GM23338 (cell line): ENCODE measurements at regions not wholly inside any gene's neighbourhood (a gene's known extent, or its start where the extent isn't known, plus 50 kb on each side); places are given as distances from the start of the nearest gene placed in this dataset.

ENCODE experiments used
- CREB1 ChIP-seq: fragments of 250-450 bp; sonication (Bioruptor Pico); IDR thresholded peaks from 2 replicates; pipeline ENCODE4 v1.5.0; 2020; ENCODE audit warnings: low read depth, mild to moderate bottlenecking, moderate library complexity
- EZH2 ChIP-seq: fragments of 200-600 bp; sonication (generic); IDR thresholded peaks from one replicate; pipeline ENCODE4 v1.8.0; 2017; ENCODE audit warnings: antibody characterized with exemption, mild to moderate bottlenecking, low read depth; ENCODE audit not compliant: unreplicated experiment
- EZH2phosphoT487 ChIP-seq: fragments of 200-600 bp; sonication (generic); IDR thresholded peaks from one replicate; pipeline ENCODE4 v1.8.1; 2018; ENCODE audit warnings: antibody characterized with exemption; ENCODE audit not compliant: unreplicated experiment
- JUNB ChIP-seq: IDR thresholded peaks from one replicate; pipeline ENCODE4 v1.6.1; 2016; ENCODE audit warnings: antibody characterized with exemption; ENCODE audit not compliant: unreplicated experiment
- POLR2AphosphoS5 ChIP-seq: IDR thresholded peaks from 2 replicates; pipeline ENCODE4 v1.6.1; 2016; ENCODE audit warnings: antibody characterized with exemption, low read depth
- STAT1 ChIP-seq: IDR thresholded peaks from one replicate; pipeline ENCODE4 v1.6.1; 2016; ENCODE audit warnings: antibody characterized with exemption; ENCODE audit not compliant: unreplicated experiment
- TF ChIP-seq, protein P1 (sequence below), 2 experiments: fragments of 200-600 bp in 1 of 2; sonication (generic) in 1 of 2; conservative IDR thresholded peaks; 2 replicates each; pipeline versions ENCODE4 v1.5.1 to v1.6.1; 2016 to 2017; ENCODE audit warnings: antibody characterized with exemption in 2 of 2, low read depth in 2 of 2, mild to moderate bottlenecking in 2 of 2, moderate library complexity in 1 of 2
- TF ChIP-seq, protein P2 (sequence below): IDR thresholded peaks from one replicate; pipeline ENCODE4 v1.6.1; 2018; ENCODE audit warnings: antibody characterized with exemption; ENCODE audit not compliant: unreplicated experiment
- TF ChIP-seq, protein P3 (sequence below): IDR thresholded peaks from 2 replicates; pipeline ENCODE4 v1.6.1; 2016; ENCODE audit warnings: antibody characterized with exemption
- TF ChIP-seq, protein P4 (sequence below): fragments of 250-450 bp; sonication (Bioruptor Pico); IDR thresholded peaks from 2 replicates; pipeline ENCODE4 v1.5.0; 2020; ENCODE audit warnings: mild to moderate bottlenecking, moderate library complexity

DNA sequence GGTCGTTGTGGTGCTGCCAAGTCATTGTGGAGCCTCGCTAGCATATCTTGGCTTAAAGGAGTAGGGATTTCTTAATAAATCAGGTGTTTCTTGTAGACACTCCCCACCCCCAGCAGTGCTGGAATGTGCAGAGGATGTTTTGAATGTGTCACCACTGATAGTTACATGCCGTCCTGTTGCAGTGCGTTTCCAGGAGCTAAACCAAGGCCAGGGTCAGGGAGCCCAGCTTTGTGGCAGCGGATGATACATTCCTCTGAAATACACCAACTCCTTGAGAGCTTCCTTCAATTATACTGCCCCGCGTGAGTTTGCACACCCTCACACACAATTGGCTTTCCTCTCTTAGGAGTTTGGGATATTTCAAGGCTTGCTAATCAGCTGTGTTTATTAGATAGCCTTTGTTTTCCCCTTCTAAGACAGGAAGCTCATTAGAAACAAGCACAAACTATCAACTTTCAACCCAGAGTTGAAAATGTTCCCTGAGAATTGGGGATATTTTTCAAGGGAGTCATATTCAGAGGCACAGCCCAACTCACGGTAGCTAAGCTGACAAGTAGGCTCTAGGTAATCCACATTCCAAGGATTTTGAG lies 154.9 kb downstream of the C12orf75 start:
- TF ChIP-seq, protein P1, sequence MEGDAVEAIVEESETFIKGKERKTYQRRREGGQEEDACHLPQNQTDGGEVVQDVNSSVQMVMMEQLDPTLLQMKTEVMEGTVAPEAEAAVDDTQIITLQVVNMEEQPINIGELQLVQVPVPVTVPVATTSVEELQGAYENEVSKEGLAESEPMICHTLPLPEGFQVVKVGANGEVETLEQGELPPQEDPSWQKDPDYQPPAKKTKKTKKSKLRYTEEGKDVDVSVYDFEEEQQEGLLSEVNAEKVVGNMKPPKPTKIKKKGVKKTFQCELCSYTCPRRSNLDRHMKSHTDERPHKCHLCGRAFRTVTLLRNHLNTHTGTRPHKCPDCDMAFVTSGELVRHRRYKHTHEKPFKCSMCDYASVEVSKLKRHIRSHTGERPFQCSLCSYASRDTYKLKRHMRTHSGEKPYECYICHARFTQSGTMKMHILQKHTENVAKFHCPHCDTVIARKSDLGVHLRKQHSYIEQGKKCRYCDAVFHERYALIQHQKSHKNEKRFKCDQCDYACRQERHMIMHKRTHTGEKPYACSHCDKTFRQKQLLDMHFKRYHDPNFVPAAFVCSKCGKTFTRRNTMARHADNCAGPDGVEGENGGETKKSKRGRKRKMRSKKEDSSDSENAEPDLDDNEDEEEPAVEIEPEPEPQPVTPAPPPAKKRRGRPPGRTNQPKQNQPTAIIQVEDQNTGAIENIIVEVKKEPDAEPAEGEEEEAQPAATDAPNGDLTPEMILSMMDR (conservative IDR thresholded peaks at IDR 0.05; ENCODE audit: low read depth in 2 of 2): no peak
- TF ChIP-seq POLR2AphosphoS5 (no peak), JUNB (no peak), EZH2phosphoT487 (no peak), CREB1 (CRISPR knock-in tag) (no peak), EZH2 (no peak), STAT1 (no peak)
- TF ChIP-seq, protein P2, sequence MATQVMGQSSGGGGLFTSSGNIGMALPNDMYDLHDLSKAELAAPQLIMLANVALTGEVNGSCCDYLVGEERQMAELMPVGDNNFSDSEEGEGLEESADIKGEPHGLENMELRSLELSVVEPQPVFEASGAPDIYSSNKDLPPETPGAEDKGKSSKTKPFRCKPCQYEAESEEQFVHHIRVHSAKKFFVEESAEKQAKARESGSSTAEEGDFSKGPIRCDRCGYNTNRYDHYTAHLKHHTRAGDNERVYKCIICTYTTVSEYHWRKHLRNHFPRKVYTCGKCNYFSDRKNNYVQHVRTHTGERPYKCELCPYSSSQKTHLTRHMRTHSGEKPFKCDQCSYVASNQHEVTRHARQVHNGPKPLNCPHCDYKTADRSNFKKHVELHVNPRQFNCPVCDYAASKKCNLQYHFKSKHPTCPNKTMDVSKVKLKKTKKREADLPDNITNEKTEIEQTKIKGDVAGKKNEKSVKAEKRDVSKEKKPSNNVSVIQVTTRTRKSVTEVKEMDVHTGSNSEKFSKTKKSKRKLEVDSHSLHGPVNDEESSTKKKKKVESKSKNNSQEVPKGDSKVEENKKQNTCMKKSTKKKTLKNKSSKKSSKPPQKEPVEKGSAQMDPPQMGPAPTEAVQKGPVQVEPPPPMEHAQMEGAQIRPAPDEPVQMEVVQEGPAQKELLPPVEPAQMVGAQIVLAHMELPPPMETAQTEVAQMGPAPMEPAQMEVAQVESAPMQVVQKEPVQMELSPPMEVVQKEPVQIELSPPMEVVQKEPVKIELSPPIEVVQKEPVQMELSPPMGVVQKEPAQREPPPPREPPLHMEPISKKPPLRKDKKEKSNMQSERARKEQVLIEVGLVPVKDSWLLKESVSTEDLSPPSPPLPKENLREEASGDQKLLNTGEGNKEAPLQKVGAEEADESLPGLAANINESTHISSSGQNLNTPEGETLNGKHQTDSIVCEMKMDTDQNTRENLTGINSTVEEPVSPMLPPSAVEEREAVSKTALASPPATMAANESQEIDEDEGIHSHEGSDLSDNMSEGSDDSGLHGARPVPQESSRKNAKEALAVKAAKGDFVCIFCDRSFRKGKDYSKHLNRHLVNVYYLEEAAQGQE: no peak
- TF ChIP-seq, protein P3, sequence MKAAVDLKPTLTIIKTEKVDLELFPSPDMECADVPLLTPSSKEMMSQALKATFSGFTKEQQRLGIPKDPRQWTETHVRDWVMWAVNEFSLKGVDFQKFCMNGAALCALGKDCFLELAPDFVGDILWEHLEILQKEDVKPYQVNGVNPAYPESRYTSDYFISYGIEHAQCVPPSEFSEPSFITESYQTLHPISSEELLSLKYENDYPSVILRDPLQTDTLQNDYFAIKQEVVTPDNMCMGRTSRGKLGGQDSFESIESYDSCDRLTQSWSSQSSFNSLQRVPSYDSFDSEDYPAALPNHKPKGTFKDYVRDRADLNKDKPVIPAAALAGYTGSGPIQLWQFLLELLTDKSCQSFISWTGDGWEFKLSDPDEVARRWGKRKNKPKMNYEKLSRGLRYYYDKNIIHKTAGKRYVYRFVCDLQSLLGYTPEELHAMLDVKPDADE: no peak
- TF ChIP-seq, protein P4, sequence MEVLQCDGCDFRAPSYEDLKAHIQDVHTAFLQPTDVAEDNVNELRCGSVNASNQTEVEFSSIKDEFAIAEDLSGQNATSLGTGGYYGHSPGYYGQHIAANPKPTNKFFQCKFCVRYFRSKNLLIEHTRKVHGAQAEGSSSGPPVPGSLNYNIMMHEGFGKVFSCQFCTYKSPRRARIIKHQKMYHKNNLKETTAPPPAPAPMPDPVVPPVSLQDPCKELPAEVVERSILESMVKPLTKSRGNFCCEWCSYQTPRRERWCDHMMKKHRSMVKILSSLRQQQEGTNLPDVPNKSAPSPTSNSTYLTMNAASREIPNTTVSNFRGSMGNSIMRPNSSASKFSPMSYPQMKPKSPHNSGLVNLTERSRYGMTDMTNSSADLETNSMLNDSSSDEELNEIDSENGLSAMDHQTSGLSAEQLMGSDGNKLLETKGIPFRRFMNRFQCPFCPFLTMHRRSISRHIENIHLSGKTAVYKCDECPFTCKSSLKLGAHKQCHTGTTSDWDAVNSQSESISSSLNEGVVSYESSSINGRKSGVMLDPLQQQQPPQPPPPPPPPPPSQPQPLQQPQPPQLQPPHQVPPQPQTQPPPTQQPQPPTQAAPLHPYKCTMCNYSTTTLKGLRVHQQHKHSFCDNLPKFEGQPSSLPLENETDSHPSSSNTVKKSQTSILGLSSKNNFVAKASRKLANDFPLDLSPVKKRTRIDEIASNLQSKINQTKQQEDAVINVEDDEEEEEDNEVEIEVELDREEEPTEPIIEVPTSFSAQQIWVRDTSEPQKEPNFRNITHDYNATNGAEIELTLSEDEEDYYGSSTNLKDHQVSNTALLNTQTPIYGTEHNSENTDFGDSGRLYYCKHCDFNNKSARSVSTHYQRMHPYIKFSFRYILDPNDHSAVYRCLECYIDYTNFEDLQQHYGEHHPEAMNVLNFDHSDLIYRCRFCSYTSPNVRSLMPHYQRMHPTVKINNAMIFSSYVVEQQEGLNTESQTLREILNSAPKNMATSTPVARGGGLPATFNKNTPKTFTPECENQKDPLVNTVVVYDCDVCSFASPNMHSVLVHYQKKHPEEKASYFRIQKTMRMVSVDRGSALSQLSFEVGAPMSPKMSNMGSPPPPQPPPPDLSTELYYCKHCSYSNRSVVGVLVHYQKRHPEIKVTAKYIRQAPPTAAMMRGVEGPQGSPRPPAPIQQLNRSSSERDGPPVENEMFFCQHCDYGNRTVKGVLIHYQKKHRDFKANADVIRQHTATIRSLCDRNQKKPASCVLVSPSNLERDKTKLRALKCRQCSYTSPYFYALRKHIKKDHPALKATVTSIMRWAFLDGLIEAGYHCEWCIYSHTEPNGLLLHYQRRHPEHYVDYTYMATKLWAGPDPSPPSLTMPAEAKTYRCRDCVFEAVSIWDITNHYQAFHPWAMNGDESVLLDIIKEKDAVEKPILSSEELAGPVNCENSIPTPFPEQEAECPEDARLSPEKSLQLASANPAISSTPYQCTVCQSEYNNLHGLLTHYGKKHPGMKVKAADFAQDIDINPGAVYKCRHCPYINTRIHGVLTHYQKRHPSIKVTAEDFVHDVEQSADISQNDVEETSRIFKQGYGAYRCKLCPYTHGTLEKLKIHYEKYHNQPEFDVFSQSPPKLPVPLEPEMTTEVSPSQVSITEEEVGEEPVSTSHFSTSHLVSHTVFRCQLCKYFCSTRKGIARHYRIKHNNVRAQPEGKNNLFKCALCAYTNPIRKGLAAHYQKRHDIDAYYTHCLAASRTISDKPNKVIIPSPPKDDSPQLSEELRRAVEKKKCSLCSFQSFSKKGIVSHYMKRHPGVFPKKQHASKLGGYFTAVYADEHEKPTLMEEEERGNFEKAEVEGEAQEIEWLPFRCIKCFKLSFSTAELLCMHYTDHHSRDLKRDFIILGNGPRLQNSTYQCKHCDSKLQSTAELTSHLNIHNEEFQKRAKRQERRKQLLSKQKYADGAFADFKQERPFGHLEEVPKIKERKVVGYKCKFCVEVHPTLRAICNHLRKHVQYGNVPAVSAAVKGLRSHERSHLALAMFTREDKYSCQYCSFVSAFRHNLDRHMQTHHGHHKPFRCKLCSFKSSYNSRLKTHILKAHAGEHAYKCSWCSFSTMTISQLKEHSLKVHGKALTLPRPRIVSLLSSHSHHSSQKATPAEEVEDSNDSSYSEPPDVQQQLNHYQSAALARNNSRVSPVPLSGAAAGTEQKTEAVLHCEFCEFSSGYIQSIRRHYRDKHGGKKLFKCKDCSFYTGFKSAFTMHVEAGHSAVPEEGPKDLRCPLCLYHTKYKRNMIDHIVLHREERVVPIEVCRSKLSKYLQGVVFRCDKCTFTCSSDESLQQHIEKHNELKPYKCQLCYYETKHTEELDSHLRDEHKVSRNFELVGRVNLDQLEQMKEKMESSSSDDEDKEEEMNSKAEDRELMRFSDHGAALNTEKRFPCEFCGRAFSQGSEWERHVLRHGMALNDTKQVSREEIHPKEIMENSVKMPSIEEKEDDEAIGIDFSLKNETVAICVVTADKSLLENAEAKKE (CRISPR knock-in tag): no peak
